G401 (cell line): ENCODE measurements at regions not wholly inside any gene's neighbourhood (a gene's known extent, or its start where the extent isn't known, plus 50 kb on each side); places are given as distances from the start of the nearest gene placed in this dataset.

Source experiments
- DNase-seq: peaks from one replicate; pipeline ENCODE4 v3.0.0-alpha.2; 2015; ENCODE audit warnings: low spot score
- in situ Hi-C: cut with HindIII; loops from 2 replicates; pipeline ENCODE4 v1.10.0; 2016; ENCODE audit warnings: low sequenced_read_pairs, mixed read lengths

DNA sequence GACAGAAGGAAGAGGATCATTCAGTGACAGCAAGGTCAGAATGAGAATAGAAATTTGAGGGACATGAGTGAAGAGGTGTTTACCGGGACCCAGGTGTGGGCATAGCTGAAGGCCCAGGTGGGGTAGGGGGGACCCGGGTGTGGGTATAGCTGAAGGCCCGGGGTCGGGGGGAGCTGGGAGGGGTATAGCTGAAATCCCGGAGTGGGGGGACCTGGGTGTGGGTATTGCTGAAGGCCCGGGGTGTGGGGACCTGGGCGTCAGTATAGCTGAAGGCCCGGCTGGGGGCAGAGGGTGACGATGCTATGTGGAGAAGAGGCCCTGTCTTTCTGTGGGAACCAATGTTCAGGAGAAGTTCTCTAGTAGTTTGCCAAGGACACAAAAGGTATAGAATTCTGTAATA, 183.0 kb upstream of the PITRM1 start:
- DNase-seq = no peak
- in situ Hi-C loops = no loop called here

DNA sequence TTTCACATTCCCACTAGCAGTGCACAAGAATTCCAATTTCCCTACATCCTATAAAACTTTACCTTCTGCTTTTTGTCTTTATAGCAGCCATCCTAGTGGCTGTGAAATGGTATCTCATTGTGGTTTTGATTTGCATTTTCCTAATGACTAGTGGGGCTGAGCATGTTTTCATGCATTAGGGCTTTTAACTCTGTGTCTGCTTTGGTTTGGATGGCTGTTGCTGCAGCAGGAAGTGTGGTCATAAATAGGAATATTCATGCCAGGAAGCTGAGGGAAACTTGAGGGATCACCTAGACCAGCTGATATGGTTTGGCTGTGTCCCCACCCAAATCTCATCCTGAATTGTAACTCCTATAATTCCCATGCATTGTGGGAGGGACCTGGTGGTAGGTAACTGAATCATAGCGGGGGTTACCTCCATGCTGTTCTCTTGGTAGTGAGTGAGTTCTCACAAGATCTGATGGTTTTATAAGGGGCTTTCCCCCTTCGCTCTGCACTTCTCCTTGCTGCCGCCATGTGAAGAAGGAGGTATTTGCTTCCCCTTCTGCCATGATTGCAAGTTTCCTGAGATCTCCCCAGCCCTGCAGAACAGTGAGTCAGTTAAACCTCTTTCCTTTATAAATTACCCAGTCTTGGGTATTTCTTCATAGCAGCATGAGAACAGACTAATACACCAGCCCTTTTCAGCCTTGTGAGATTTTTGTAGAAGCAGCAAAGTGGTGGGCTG, 181.8 kb upstream of the PITRM1 start:
- in situ Hi-C loops = no loop called here
- no peak for DNase-seq

- in situ Hi-C loops = no loop called here
- no peak for DNase-seq
These were observed 180.7 kb upstream of the PITRM1 start for GRCh38 chr10:3353235-3353634.

DNA sequence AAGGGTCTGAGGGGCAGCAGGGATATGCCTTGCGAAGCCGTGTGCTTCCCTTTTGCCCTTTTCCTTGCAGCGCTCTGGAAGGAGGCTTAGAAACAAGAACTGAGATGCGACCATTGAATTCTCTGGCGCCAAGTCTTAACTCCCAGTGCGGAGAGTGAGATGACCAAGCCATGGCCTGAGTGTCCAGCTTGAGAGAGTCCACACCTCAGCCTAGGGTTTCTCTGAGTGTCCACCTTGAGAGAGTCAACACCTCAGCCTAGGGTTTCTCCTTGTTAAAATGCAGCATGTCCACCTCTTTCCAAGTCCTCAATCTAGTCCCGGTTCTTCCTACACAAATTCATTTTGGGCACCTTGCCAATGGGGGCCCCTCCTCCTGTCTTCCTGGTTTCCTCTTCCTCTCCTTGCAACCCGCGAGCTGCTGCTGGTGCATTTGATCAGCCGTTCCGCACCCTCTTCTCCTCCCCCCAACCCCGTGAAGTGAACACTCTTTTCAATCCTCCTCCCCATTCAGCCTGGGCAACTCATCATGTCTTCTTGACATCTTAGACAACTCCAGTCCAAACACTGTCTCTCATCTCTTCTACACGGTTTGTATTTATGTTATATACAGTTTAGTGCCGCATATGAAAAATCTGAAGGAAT, 178.2 kb upstream of the PITRM1 start:
- no peak for DNase-seq
- in situ Hi-C loops = no loop called here

- in situ Hi-C loops = no loop called here
- DNase-seq = no peak
These were observed 177.6 kb upstream of the PITRM1 start for GRCh38 chr10:3350205-3350604.

DNA sequence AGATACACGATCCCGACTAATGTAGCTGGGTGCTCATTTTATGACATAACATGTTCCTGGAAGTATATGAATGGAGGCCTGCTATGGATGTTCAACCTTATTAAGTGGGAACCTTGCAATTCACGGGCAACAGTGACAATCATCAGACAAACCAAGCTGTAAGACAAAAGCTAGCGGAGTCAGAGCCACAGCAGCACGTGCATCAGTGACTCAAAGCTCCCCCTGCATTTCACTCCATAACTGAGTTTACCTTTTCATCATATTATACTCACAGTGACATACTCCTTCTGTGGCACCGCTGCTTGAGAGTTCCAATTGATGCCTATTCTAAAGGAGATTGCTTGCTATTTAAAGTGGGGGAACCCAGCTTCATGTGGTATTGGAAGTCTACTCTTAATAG, 176.0 kb upstream of the PITRM1 start:
- no peak for DNase-seq
- in situ Hi-C loops = no loop called here

GRCh38 chr10:3347413-3348182, 175.0 kb upstream of the PITRM1 start:
- in situ Hi-C loops = no loop called here
- no peak for DNase-seq

DNA sequence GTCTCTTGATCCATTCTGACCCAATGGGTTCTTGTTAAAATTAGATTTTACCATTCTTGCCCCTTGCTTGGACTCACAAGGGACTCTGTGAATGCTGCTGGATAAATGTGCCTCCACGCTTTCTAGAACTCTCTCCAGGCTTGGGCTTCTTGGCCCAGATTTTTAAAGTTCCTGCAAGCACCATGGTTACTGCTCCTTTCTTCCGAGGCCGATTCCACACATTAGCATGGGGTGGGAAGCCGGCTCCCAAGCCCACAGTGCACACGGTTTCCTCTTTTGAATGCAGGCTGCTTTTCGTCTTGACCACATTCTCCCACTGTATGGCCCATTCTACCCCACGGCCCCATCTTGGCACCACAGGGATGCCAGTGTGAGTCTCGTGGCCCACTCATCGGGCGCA, 174.3 kb upstream of the PITRM1 start:
- no peak for DNase-seq
- in situ Hi-C loops = no loop called here

GRCh38 chr10:3342771-3343170, 170.2 kb upstream of the PITRM1 start:
- DNase-seq = no peak
- in situ Hi-C loops = no loop called here

DNA sequence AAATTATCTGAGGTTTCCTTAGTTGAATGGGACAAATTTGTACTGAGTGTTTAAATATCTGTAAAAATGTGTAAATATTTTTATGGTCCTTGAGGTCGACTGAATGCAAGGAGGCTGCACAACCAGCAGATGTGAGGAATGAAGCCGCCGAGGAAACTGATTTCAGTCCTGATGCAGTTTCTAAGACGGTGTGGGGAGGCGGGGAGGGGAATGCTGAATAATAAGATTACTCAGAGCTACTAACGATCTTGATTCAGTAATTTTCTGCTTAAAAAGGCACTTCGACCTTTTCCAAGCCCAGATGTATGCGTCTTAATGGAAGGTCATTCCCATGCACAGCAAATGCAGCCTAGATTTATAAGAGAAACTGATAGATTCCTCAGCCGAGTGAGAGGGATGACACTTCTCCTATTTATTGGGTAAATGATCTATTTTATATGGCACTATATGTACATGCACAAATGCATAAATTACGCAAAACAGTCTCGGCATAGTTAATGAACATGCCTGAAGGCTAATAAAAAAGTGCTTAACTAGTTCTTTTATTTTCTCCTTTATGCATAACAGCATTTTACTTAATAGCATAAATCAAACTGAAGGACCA, 167.6 kb upstream of the PITRM1 start:
- in situ Hi-C loops = no loop called here

DNA sequence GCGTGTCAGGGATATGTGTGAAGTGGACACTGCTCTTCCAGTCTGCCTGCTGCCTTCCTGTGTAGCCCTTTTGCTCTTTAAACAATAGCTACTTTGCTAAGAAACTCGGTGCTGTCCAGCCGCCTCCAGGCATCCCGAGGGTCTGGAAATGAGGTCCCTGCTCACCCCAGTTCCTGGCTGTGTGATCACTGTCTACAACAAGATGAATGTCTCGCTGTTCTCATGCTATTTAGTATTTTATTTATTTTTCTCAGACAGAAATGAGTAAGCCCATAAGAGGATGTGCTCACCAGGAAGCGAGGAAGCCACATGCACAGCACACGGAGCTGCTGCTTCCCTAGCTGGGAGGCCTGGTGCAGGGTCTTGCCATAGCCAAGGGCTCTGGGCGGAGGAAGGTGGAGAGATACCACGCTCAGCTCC, 167.0 kb upstream of the PITRM1 start:
- in situ Hi-C loops = no loop called here
- no peak for DNase-seq

More for the DNA sequence above, 167.6 kb upstream of the PITRM1 start:
- DNase-seq = no peak

- DNase-seq = no peak
These were observed 166.5 kb upstream of the PITRM1 start for GRCh38 chr10:3339121-3339520.

GRCh38 chr10:3337741-3338140, 165.2 kb upstream of the PITRM1 start:
- in situ Hi-C loops = no loop called here
- DNase-seq = no peak

More at GRCh38 chr10:3339121-3339520, 166.5 kb upstream of the PITRM1 start:
- in situ Hi-C loops = no loop called here

- no peak for DNase-seq
- in situ Hi-C loops = no loop called here
These were observed 164.2 kb upstream of the PITRM1 start for GRCh38 chr10:3336673-3337293.

GRCh38 chr10:3333426-3333825, 160.8 kb upstream of the PITRM1 start:
- no peak for DNase-seq
- in situ Hi-C loops = no loop called here

GRCh38 chr10:3331690-3332230, 159.2 kb upstream of the PITRM1 start:
- no peak for DNase-seq
- in situ Hi-C loops = no loop called here

GRCh38 chr10:3331187-3331586, 158.6 kb upstream of the PITRM1 start:
- in situ Hi-C loops = no loop called here
- no peak for DNase-seq

DNA sequence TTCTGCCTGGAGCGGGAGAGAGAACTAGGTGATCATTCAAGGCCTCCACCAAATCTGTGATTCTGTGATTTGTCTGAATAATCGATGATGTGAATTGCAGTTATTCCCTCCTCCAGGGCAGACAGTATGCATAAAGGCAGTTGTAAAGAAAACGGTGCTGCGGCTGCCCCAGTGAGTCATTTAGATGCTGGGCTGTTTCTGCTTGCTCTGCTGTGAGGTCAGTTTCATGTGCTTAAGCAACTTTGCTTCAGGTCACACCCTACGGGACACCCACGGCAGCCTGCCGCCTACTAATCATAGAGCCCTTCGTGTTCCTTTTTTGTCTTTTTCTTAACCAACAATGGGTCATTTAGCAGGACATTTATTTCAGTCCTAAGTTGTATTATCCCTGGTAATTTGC, 158.1 kb upstream of the PITRM1 start:
- no peak for DNase-seq
- in situ Hi-C loops = no loop called here
